IMR-90 (cell line): ENCODE measurements at regions not wholly inside any gene's neighbourhood (a gene's known extent, or its start where the extent isn't known, plus 50 kb on each side); places are given as distances from the start of the nearest gene placed in this dataset.

Source experiments
- ATAC-seq: fragments of 200-7000 bp; cut with Tn5 transposase; 2 replicates; pipeline ENCODE4 v1.9.1; 2020; ENCODE audit warnings: low read depth, mild to moderate bottlenecking, moderate library complexity
- BruUV-seq: library from RNA; stranded (reverse); fragments of 400-500 nt; replicated peaks from 2 replicates; lab custom pipeline; 2021; lab: Mats Ljungman, UMichigan
- CTCF ChIA-PET: fragments of 300-600 bp; formaldehyde crosslinking; extraction: SDS; loops from one replicate; lab custom pipeline; 2021; ENCODE audit warnings: antibody characterized with exemption; lab: Yijun Ruan, JAX
- POLR2A ChIA-PET: fragments of 300-600 bp; sonication (Branson Sonifier 250); formaldehyde crosslinking; loops from one replicate; lab custom pipeline; 2022; ENCODE audit warnings: antibody characterized with exemption; ENCODE audit not compliant: unreplicated experiment; lab: Charles Lee
- DNase-seq: peaks from one replicate; pipeline ENCODE4 v3.0.0; 2013
- H2AFZ ChIP-seq: replicated peaks from 2 replicates; pipeline ENCODE3; 2013; ENCODE audit warnings: low read length, mild to moderate bottlenecking; ENCODE audit not compliant: poor library complexity
- H2AK5ac ChIP-seq: 2 replicates; pipeline ENCODE4 v1.6.1; 2013; ENCODE audit warnings: low read depth, low read length, inconsistent platforms
- H2AK9ac ChIP-seq: replicated peaks from 2 replicates; pipeline ENCODE3; 2013; ENCODE audit warnings: mild to moderate bottlenecking, low read depth, low read length, moderate library complexity; ENCODE audit not compliant: poor library complexity
- H2BK120ac ChIP-seq: 2 replicates; pipeline ENCODE4 v1.6.1; 2013; ENCODE audit warnings: low read depth, low read length, inconsistent platforms
- H2BK15ac ChIP-seq: 3 replicates; pipeline ENCODE4 v1.6.1; 2013; ENCODE audit warnings: low read depth, low read length, inconsistent platforms
- H2BK20ac ChIP-seq: 2 replicates; pipeline ENCODE4 v1.6.1; 2013; ENCODE audit warnings: low read depth, mild to moderate bottlenecking, inconsistent platforms, low read length, moderate library complexity
- H2BK5ac ChIP-seq: 2 replicates; pipeline ENCODE4 v1.6.1; 2013; ENCODE audit warnings: mild to moderate bottlenecking, low read depth, low read length, inconsistent platforms; ENCODE audit not compliant: poor library complexity, severe bottlenecking
- H3K14ac ChIP-seq: replicated peaks from 2 replicates; pipeline ENCODE4 v1.6.1; 2013; ENCODE audit warnings: low read depth, low read length, inconsistent platforms
- H3K18ac ChIP-seq: 2 replicates; pipeline ENCODE4 v1.6.1; 2013; ENCODE audit warnings: low read depth, low read length, control low read depth
- H3K23ac ChIP-seq: 2 replicates; pipeline ENCODE4 v1.6.1; 2013; ENCODE audit warnings: low read depth, low read length, inconsistent platforms
- H3K27ac ChIP-seq: 2 replicates; pipeline ENCODE4 v1.5.1; 2013; ENCODE audit warnings: mild to moderate bottlenecking, control low read depth, low read length; ENCODE audit not compliant: insufficient read depth
- H3K27me3 ChIP-seq: 2 replicates; pipeline ENCODE4 v1.6.1; 2013; ENCODE audit warnings: low read length; ENCODE audit not compliant: control insufficient read depth, insufficient read depth
- H3K36me3 ChIP-seq: 2 replicates; pipeline ENCODE4 v1.6.1; 2013; ENCODE audit warnings: low read length, mixed read lengths; ENCODE audit not compliant: control insufficient read depth, insufficient read depth
- H3K4ac ChIP-seq: 2 replicates; pipeline ENCODE4 v1.6.1; 2013; ENCODE audit warnings: low read depth, low read length, inconsistent platforms
- H3K4me1 ChIP-seq: 2 replicates; pipeline ENCODE4 v1.6.1; 2013; ENCODE audit warnings: low read length, mixed read lengths; ENCODE audit not compliant: control insufficient read depth, insufficient read depth
- H3K4me2 ChIP-seq: 2 replicates; pipeline ENCODE4 v1.6.1; 2013; ENCODE audit warnings: low read depth, mild to moderate bottlenecking, control low read depth, low read length, moderate library complexity
- H3K4me3 ChIP-seq: 2 replicates; pipeline ENCODE4 v1.5.1; 2013; ENCODE audit warnings: low read depth, mild to moderate bottlenecking, control low read depth, low read length, moderate library complexity; ENCODE audit not compliant: insufficient read depth
- H3K56ac ChIP-seq: 2 replicates; pipeline ENCODE4 v1.6.1; 2013; ENCODE audit warnings: low read length, inconsistent platforms; ENCODE audit not compliant: insufficient read depth; ENCODE audit errors: extremely low read depth
- H3K79me1 ChIP-seq, 2 experiments: 2 replicates each; pipeline ENCODE4 v1.6.1; 2013; ENCODE audit warnings: low read length in 2 of 2, inconsistent platforms in 1 of 2, low read depth in 1 of 2
- H3K9ac ChIP-seq: 2 replicates; pipeline ENCODE4 v1.6.1; 2013; ENCODE audit warnings: low read depth, low read length, control low read depth
- H3K9me1 ChIP-seq: 2 replicates; pipeline ENCODE4 v1.6.1; 2013; ENCODE audit warnings: low read length, inconsistent platforms; ENCODE audit not compliant: insufficient read depth
- H3K9me3 ChIP-seq: 2 replicates; pipeline ENCODE4 v1.6.1; 2013; ENCODE audit warnings: low read length; ENCODE audit not compliant: control insufficient read depth, insufficient read depth
- H4K20me1 ChIP-seq: 2 replicates; pipeline ENCODE4 v1.6.1; 2013; ENCODE audit warnings: low read length, inconsistent platforms; ENCODE audit not compliant: insufficient read depth
- H4K5ac ChIP-seq: 2 replicates; pipeline ENCODE4 v1.6.1; 2013; ENCODE audit warnings: mild to moderate bottlenecking, low read depth, low read length, control low read depth
- H4K8ac ChIP-seq, 2 experiments: 2 replicates each; pipeline ENCODE4 v1.6.1; 2013; ENCODE audit warnings: low read depth in 2 of 2, low read length in 2 of 2, control low read depth in 1 of 2, inconsistent platforms in 1 of 2
- H4K91ac ChIP-seq: 2 replicates; pipeline ENCODE4 v1.6.1; 2013; ENCODE audit warnings: low read depth, low read length, inconsistent platforms; ENCODE audit not compliant: insufficient read depth
- CEBPB ChIP-seq: IDR thresholded peaks from 2 replicates; pipeline ENCODE4 v1.6.1; 2012; ENCODE audit warnings: low read depth, low read length, improper control_type of control experiment
- CHD1 ChIP-seq: IDR thresholded peaks from 2 replicates; pipeline ENCODE4 v1.6.1; 2012; ENCODE audit warnings: low read depth, low read length, improper control_type of control experiment
- FOS ChIP-seq: fragments of 150-350 bp; IDR thresholded peaks from 2 replicates; pipeline ENCODE4 v1.6.1; 2016; ENCODE audit warnings: low read depth, low read length
- MXI1 ChIP-seq: IDR thresholded peaks from 2 replicates; pipeline ENCODE4 v1.6.1; 2012; ENCODE audit warnings: low read depth, mild to moderate bottlenecking, low read length, moderate library complexity, borderline replicate concordance
- NFE2L2 ChIP-seq: fragments of 150-350 bp; IDR thresholded peaks from 2 replicates; pipeline ENCODE4 v1.6.1; 2016; ENCODE audit warnings: low read depth, mild to moderate bottlenecking, low read length
- POLR2A ChIP-seq: IDR thresholded peaks from 2 replicates; pipeline ENCODE4 v1.6.1; 2012; ENCODE audit warnings: mild to moderate bottlenecking, low read depth, low read length
- RAD21 ChIP-seq: IDR thresholded peaks from 2 replicates; pipeline ENCODE4 v1.6.1; 2012; ENCODE audit warnings: low read length, improper control_type of control experiment
- RCOR1 ChIP-seq: IDR thresholded peaks from 2 replicates; pipeline ENCODE4 v1.6.1; 2012; ENCODE audit warnings: mild to moderate bottlenecking, low read length, improper control_type of control experiment; ENCODE audit not compliant: insufficient replicate concordance
- RFX5 ChIP-seq: IDR thresholded peaks from 2 replicates; pipeline ENCODE4 v1.8.0; 2012; ENCODE audit warnings: low read depth, mild to moderate bottlenecking, low read length, moderate library complexity
- SMC3 ChIP-seq: fragments of 150-350 bp; IDR thresholded peaks from 2 replicates; pipeline ENCODE4 v1.6.1; 2016; ENCODE audit warnings: low read depth, mild to moderate bottlenecking, antibody characterized with exemption, low read length, moderate library complexity
- USF2 ChIP-seq: fragments of 150-350 bp; IDR thresholded peaks from 2 replicates; pipeline ENCODE4 v1.6.1; 2017; ENCODE audit warnings: mild to moderate bottlenecking, antibody characterized with exemption, low read length, low read depth
- WGBS, 2 experiments: methylation state at CpG; one replicate each; pipeline versions ENCODE4 v1.1.5 to v1.1.7; 2013; ENCODE audit warnings: missing lambda C conversion rate in 2 of 2; ENCODE audit not compliant: insufficient read length in 1 of 2; ENCODE audit errors: extremely low coverage in 2 of 2; 5-methylcytosine and 5-hydroxymethylcytosine counted together
- dilution Hi-C: fragments of 300-500 bp; cut with HindIII; formaldehyde crosslinking; loops from one replicate; pipeline ENCODE4 v1.14.3; 2018; ENCODE audit warnings: low sequenced_read_pairs; ENCODE audit not compliant: unreplicated experiment
- in situ Hi-C: fragments of 300-500 bp; cut with MboI; formaldehyde crosslinking; loops from 3 replicates; pipeline ENCODE4 v1.14.3; 2019; ENCODE audit warnings: low sequenced_read_pairs, inconsistent platforms, mixed read lengths
- intact Hi-C: fragments of 100-400 bp; cut with micrococcal nuclease; formaldehyde crosslinking; loops from 2 replicates; pipeline ENCODE4 v1.10.0; 2022
- TF ChIP-seq, protein P1 (sequence below): conservative IDR thresholded peaks from 2 replicates; pipeline ENCODE4 v1.5.1; 2012; ENCODE audit warnings: mild to moderate bottlenecking, low read depth, low read length, improper control_type of control experiment

- dilution Hi-C loops (no loop called here), in situ Hi-C loops (no loop called here), intact Hi-C loops (no loop called here)
- H2AK5ac ChIP-seq, result no peak overlapping the region
- DNase-seq (no peak), ATAC-seq (no peak)
- H2BK5ac ChIP-seq, result no peak overlapping the region
- no peak overlapping the region for H3K4me3 ChIP-seq
- H2BK15ac ChIP-seq, result no peak overlapping the region
- CTCF ChIA-PET, result no interaction called here
- H3K79me1 ChIP-seq, result no peaks in the 10 kb centered on the region
- no peak overlapping the region for H4K8ac ChIP-seq
- POLR2A ChIA-PET, result no interaction called here
- no peak overlapping the region for H2AFZ ChIP-seq
- H3K36me3 ChIP-seq, result no peaks in the 10 kb centered on the region
- no peak overlapping the region for H3K18ac ChIP-seq
- no peak overlapping the region for H3K14ac ChIP-seq
- H3K9ac ChIP-seq, result no peak overlapping the region
- no peaks in the 10 kb centered on the region for H3K9me3 ChIP-seq
- H2BK120ac ChIP-seq, result no peak overlapping the region
- BruUV-seq, result no TSS peak
- 0% methylated on average over 1 of the region's 1 CpG; no CpG with 5 or more reads in 1 of the 2 experiments for WGBS, 2 experiments
- no peak overlapping the region for H4K5ac ChIP-seq
- TF ChIP-seq CHD1, result no peak
- TF ChIP-seq NFE2L2, result no peak
- TF ChIP-seq MXI1, result no peak
- TF ChIP-seq SMC3, result no peak
- TF ChIP-seq POLR2A, result no peak
- no peak for TF ChIP-seq RCOR1
- no peak for TF ChIP-seq RAD21
- TF ChIP-seq CEBPB, result no peak
- no peak for TF ChIP-seq FOS
- TF ChIP-seq RFX5, result no peak
- no peak for TF ChIP-seq USF2
- TF ChIP-seq, protein P1, sequence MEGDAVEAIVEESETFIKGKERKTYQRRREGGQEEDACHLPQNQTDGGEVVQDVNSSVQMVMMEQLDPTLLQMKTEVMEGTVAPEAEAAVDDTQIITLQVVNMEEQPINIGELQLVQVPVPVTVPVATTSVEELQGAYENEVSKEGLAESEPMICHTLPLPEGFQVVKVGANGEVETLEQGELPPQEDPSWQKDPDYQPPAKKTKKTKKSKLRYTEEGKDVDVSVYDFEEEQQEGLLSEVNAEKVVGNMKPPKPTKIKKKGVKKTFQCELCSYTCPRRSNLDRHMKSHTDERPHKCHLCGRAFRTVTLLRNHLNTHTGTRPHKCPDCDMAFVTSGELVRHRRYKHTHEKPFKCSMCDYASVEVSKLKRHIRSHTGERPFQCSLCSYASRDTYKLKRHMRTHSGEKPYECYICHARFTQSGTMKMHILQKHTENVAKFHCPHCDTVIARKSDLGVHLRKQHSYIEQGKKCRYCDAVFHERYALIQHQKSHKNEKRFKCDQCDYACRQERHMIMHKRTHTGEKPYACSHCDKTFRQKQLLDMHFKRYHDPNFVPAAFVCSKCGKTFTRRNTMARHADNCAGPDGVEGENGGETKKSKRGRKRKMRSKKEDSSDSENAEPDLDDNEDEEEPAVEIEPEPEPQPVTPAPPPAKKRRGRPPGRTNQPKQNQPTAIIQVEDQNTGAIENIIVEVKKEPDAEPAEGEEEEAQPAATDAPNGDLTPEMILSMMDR, result no peak
- no peak overlapping the region for H3K56ac ChIP-seq
- H3K27ac ChIP-seq, result no peak overlapping the region
- H2AK9ac ChIP-seq, result no peak overlapping the region
- H4K20me1 ChIP-seq, result no peaks in the 10 kb centered on the region
- H4K91ac ChIP-seq, result no peak overlapping the region
- no peak overlapping the region for H2BK20ac ChIP-seq
- H3K4ac ChIP-seq, result no peak overlapping the region
- H3K27me3 ChIP-seq, result peaks cover 14% of the 10 kb centered on the region
- no peaks in the 10 kb centered on the region for H3K9me1 ChIP-seq
- no peaks in the 10 kb centered on the region for H3K4me1 ChIP-seq
- no peak overlapping the region for H3K4me2 ChIP-seq
- no peak overlapping the region for H3K23ac ChIP-seq
Measured at GRCh38 chr9:79968533-79968932, 396.8 kb downstream of the TLE4 start.
